Mesodermal cell (in vitro differentiated cells): ENCODE measurements at regions not wholly inside any gene's neighbourhood (a gene's known extent, or its start where the extent isn't known, plus 50 kb on each side); places are given as distances from the start of the nearest gene placed in this dataset.
"Not testable (repeated sequence)": the region's sequence is repeated elsewhere in the genome, so short reads cannot be mapped to it uniquely, and the experiment has no call there.

Experiments used
- H3K27ac ChIP-seq: 2 replicates; pipeline ENCODE4 v1.7.0; 2013; ENCODE audit warnings: mild to moderate bottlenecking, low read depth, low read length, moderate library complexity; ENCODE audit not compliant: severe bottlenecking
- H3K36me3 ChIP-seq: 2 replicates; pipeline ENCODE4 v1.7.1; 2013; ENCODE audit warnings: mild to moderate bottlenecking, low read length, moderate library complexity; ENCODE audit not compliant: control insufficient read depth, insufficient read depth
- H3K4me1 ChIP-seq: one replicate; pipeline ENCODE4 v1.7.1; 2013; ENCODE audit warnings: mild to moderate bottlenecking, low read length; ENCODE audit not compliant: insufficient read depth, control insufficient read depth, poor library complexity, severe bottlenecking
- H3K4me3 ChIP-seq: 2 replicates; pipeline ENCODE4 v1.7.0; 2013; ENCODE audit warnings: low read length, control low read depth, mild to moderate bottlenecking; ENCODE audit not compliant: insufficient read depth, poor library complexity, severe bottlenecking; ENCODE audit errors: extremely low read depth
- H3K9me3 ChIP-seq: 2 replicates; pipeline ENCODE4 v1.7.1; 2013; ENCODE audit warnings: mild to moderate bottlenecking, low read length, moderate library complexity; ENCODE audit not compliant: control insufficient read depth
- WGBS, 2 experiments: methylation state at CpG; one replicate each; pipeline ENCODE4 v1.1.5; 2013; ENCODE audit warnings: missing lambda C conversion rate in 2 of 2; ENCODE audit not compliant: insufficient coverage in 2 of 2; 5-methylcytosine and 5-hydroxymethylcytosine counted together

GRCh38 chr9:96116275-96117064 lies 185.5 kb downstream of the HSD17B3 start:
- H3K9me3 ChIP-seq, result peaks cover 19% of the 10 kb centered on the region
- 84 to 95% methylated on average over 4 to 5 of the region's 5 CpGs for WGBS, 2 experiments
- peaks cover 3% of the 10 kb centered on the region for H3K4me1 ChIP-seq
- no peaks in the 10 kb centered on the region for H3K36me3 ChIP-seq
- H3K4me3 ChIP-seq, result no peak overlapping the region
- no peak overlapping the region for H3K27ac ChIP-seq

DNA sequence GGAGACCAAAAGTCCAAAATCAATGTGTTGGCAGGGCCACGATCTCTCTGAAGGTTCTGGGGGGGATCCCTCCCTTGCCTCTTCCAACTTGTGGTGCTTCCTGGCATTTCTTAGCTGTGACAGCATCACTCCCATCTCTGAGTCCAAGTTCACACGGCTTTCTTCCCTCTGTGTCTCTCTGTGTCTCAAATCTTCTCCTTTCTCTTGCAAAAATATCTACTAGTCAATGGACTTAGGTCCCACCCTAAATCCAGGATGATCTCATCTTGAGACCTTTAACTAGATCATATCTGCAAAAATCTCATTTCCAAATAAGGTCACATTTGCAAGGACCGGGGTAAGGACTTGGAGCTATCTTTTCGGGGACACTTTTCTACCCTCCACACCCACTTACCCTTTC lies 186.1 kb downstream of the HSD17B3 start:
- H3K9me3 ChIP-seq, result peaks cover 19% of the 10 kb centered on the region
- H3K27ac ChIP-seq, result no peak overlapping the region
- H3K36me3 ChIP-seq, result no peaks in the 10 kb centered on the region
- H3K4me1 ChIP-seq, result peaks cover 3% of the 10 kb centered on the region
- 87 to 90% methylated on average over 4 of the region's 4 CpGs for WGBS, 2 experiments
- H3K4me3 ChIP-seq, result no peak overlapping the region

- Histone ChIP-seq H3K4me3 (no peak overlapping the region), H3K4me1 (peaks cover 6% of the 10 kb centered on the region), H3K27ac (no peak overlapping the region), H3K9me3 (no peaks in the 10 kb centered on the region), H3K36me3 (no peaks in the 10 kb centered on the region)
- WGBS, 2 experiments, result 90 to 92% methylated on average over 3 of the region's 3 CpGs
These were observed 188.9 kb downstream of the HSD17B3 start for GRCh38 chr9:96113032-96113431.

DNA sequence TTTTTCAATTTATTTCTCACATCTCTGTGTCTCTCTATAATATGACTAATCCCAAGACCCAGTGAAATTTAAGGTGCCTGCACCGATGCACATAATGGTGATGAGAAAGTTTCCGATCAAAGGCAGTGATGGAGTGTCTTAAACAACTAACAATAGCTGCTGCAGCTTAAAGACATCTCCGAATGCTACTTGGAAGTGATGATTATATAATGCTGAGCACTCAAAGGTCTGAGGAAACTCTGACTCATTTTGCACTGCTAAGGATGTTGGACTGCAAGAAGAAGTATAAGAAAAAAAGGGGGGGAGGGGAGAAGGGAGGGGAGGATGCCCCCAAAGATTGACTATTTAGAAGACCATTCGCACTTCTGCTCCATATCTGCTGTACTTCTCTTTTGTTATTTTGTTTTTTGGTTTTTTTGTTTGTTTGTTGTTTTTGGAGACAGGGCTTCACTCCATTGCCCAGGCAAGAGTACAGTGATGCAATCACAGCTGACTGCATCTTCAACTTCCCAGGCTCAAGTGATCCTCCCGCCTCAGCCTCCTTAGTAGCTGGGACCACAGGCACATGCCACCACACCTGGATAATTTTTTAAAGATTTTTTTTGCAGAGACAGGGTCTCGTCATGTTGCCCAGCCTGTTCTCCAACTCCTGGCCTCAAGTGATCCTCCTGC lies 192.2 kb downstream of the HSD17B3 start:
- Histone ChIP-seq H3K36me3 (no peaks in the 10 kb centered on the region), H3K27ac (no peak overlapping the region), H3K4me1 (peaks cover 3% of the 10 kb centered on the region), H3K9me3 (no peaks in the 10 kb centered on the region), H3K4me3 (no peak overlapping the region)
- WGBS, 2 experiments, result 86 to 89% methylated on average over 2 to 4 of the region's 6 CpGs

DNA sequence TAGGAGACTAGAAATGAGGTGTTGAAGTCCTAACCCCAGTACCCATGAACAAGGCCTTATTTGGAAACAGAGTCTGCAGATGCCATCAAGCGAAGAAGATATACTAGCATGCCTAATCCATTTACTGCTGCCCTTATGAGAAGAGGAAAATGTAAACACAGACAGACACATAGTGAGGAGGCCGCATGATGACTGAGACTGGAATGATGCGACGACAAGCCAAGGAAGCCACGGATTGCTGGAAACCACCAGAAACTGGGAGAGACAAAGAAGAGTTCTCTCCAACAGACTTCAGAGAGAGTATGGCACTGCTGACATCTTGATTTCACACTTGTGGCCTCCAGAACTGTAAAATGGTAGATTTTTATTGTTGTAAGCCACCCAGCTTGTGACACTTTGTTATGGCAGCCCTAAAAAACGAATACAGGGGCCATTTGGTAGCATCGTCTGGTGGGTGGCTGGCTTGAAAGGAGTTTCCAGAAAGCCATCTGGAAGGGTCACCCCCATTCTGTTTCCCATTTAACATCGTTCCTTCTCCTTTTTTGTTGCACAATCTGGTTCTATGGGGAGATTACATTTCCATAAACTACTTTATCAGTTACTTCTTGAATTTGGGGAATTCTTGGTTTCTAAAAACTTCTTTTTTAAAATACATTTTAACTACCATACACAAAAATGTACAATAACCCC lies 193.1 kb downstream of the HSD17B3 start:
- H3K9me3 ChIP-seq, result no peaks in the 10 kb centered on the region
- WGBS, 2 experiments, result 88 to 96% methylated on average over 5 to 6 of the region's 8 CpGs
- no peak overlapping the region for H3K27ac ChIP-seq
- no peak overlapping the region for H3K4me3 ChIP-seq
- H3K36me3 ChIP-seq, result no peaks in the 10 kb centered on the region
- H3K4me1 ChIP-seq, result peaks cover 3% of the 10 kb centered on the region

GRCh38 chr9:96107436-96107835 lies 194.5 kb downstream of the HSD17B3 start:
- Histone ChIP-seq H3K36me3 (no peaks in the 10 kb centered on the region), H3K4me1 (peaks cover 3% of the 10 kb centered on the region), H3K4me3 (no peak overlapping the region), H3K27ac (no peak overlapping the region), H3K9me3 (no peaks in the 10 kb centered on the region)
- WGBS, 2 experiments, result 33 to 53% methylated on average over 1 to 2 of the region's 2 CpGs

GRCh38 chr9:96100385-96101300 lies 201.3 kb downstream of the HSD17B3 start:
- Histone ChIP-seq H3K4me1 (peaks cover 17% of the 10 kb centered on the region), H3K27ac (no peak overlapping the region), H3K36me3 (no peaks in the 10 kb centered on the region), H3K9me3 (peaks cover 3% of the 10 kb centered on the region), H3K4me3 (no peak overlapping the region)
- WGBS, 2 experiments, result 60 to 78% methylated on average over 3 of the region's 12 CpGs

DNA sequence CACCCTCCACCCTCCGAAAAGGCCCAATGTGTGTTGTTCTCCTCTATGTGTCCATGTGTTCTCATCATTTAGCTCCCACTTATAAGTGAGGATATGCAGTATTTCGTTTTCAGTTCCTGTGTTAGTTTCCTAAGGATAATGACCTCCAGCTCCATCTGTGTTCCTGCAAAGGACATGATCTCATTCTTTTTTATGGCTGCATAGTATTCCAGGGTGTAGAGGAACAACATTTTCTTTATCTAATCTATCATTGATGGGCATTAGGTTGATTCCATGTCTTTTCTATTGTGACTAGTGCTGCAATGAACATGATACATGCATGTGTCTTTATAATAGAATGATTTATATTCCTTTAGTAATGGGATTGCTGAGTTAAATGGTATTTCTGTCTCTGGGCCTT lies 211.3 kb downstream of the HSD17B3 start:
- H3K4me3 ChIP-seq, H3K27ac ChIP-seq, H3K9me3 ChIP-seq, H3K4me1 ChIP-seq, H3K36me3 ChIP-seq: not testable (repeated sequence)
- WGBS, 2 experiments, result no CpG with 5 or more reads among the region's 2 CpGs

- 87 to 88% methylated on average over 4 to 5 of the region's 5 CpGs for WGBS, 2 experiments
- H3K27ac ChIP-seq, result no peak overlapping the region
- no peaks in the 10 kb centered on the region for H3K36me3 ChIP-seq
These were observed 212.4 kb downstream of the HSD17B3 start for GRCh38 chr9:96089452-96090085.

DNA sequence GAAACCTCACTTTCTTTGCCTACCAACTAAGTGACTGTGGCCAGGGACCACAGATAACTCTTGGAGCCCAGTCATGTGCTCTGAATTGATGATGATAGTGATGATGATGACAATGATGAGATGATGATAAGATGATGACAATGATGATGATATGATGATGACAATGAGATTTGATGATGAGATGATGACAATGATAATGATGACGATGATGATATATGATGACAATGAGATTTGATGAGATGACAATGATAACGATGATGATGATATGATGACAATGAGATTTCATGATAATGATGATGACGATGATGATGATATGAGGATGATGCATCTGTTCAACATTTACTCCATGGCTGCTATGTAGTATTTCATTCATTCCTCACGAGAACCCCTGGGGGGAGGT lies 213.0 kb downstream of the ERCC6L2 start:
- no peak overlapping the region for H3K4me3 ChIP-seq
- no peak overlapping the region for H3K27ac ChIP-seq
- H3K4me1 ChIP-seq, result peaks cover 2% of the 10 kb centered on the region
- no peaks in the 10 kb centered on the region for H3K9me3 ChIP-seq
- H3K36me3 ChIP-seq, result no peaks in the 10 kb centered on the region
- 75 to 83% methylated on average over 2 of the region's 4 CpGs for WGBS, 2 experiments

More at GRCh38 chr9:96089452-96090085, 212.4 kb downstream of the HSD17B3 start:
- no peak overlapping the region for H3K4me3 ChIP-seq
- no peaks in the 10 kb centered on the region for H3K4me1 ChIP-seq
- H3K9me3 ChIP-seq, result no peaks in the 10 kb centered on the region
